ENCODE measurements at regions not wholly inside any gene's neighbourhood (a gene's known extent, or its start where the extent isn't known, plus 50 kb on each side); places are given as distances from the start of the nearest gene placed in this dataset.

- no peaks in the 10 kb centered on the region for H3K9me3 ChIP-seq (replicated peaks; ENCODE audit: control insufficient read depth, insufficient read depth, low read length)
- ChIA-PET POLR2A (no interaction called here), CTCF (no interaction called here), RAD21 (ENCODE audit: unreplicated experiment) (no interaction called here), SMC1A (ENCODE audit: uncharacterized antibody, unreplicated experiment) (no interaction called here)
- intact Hi-C loops (cut with micrococcal nuclease; ENCODE audit: unreplicated experiment), result no loop called here
- in situ Hi-C loops (cut with MboI), result no loop called here
- no peaks in the 10 kb centered on the region for H4K20me1 ChIP-seq (ENCODE audit: control insufficient read depth, insufficient read depth)
- H3K27me3 ChIP-seq (replicated peaks in 1 of 2; ENCODE audit: control insufficient read depth in 2 of 2, insufficient read depth in 2 of 2, low read length in 1 of 2), result no peaks in the 10 kb centered on the region; a peak in 1 of 4 replicates
- FAIRE-seq (no peak), ATAC-seq (no peak), DNase-seq (ENCODE audit: low read depth, low spot score) (no peak)
- BruUV-seq (replicated peaks), result no TSS peak
- 51% methylated on average over 5 of the region's 5 CpGs for WGBS (ENCODE audit: insufficient coverage, insufficient replicate concordance, low lambda C conversion rate, missing lambda C conversion rate)
- no peaks in the 10 kb centered on the region for H3K4me1 ChIP-seq (ENCODE audit: control insufficient read depth, insufficient read depth, low read length)
- no peak overlapping the region for H3K9ac ChIP-seq (ENCODE audit: control insufficient read depth, insufficient read depth, low read length)
- H3K4me2 ChIP-seq (ENCODE audit: control insufficient read depth, insufficient read depth), result no peak overlapping the region
- no peaks in the 10 kb centered on the region for H3K79me2 ChIP-seq (ENCODE audit: control insufficient read depth, insufficient read depth, low read length)
- no peaks in the 10 kb centered on the region for H3K36me3 ChIP-seq (ENCODE audit: control insufficient read depth in 2 of 2, insufficient read depth in 2 of 2, low read length in 1 of 2)
- H2AFZ ChIP-seq (ENCODE audit: control insufficient read depth, low read depth, low read length), result no peak overlapping the region
- H3K4me3 ChIP-seq, result no peak overlapping the region
- TF ChIP-seq MYB (IDR thresholded peaks at IDR 0.05; ENCODE audit: borderline replicate concordance, low read depth, low read length) (no peak), CBFB (IDR thresholded peaks at IDR 0.05; ENCODE audit: low read depth) (no peak), NFIC (IDR thresholded peaks at IDR 0.05; ENCODE audit: low read depth, low read length) (no peak), CREB1 (IDR thresholded peaks at IDR 0.05; ENCODE audit: low read depth) (no peak), NFXL1 (IDR thresholded peaks at IDR 0.05; ENCODE audit: borderline replicate concordance) (no peak), CHD2 (IDR thresholded peaks at IDR 0.05; ENCODE audit: borderline replicate concordance, low read depth, low read length) (no peak), IKZF2 (IDR thresholded peaks at IDR 0.05) (no peak), ZBED1 (IDR thresholded peaks at IDR 0.05; ENCODE audit: borderline replicate concordance) (no peak), MLLT1 (IDR thresholded peaks at IDR 0.05) (no peak), CHD4 (IDR thresholded peaks at IDR 0.05) (no peak), ZNF622 (IDR thresholded peaks at IDR 0.05) (no peak), PAX5 (IDR thresholded peaks at IDR 0.05; ENCODE audit: borderline replicate concordance, low read depth, low read length) (no peak), POLR2A (IDR thresholded peaks at IDR 0.05; ENCODE audit: low read depth, low read length) (no peak), TAF1 (IDR thresholded peaks at IDR 0.05; ENCODE audit: borderline replicate concordance, low read depth, low read length) (no peak), ZNF274 (IDR thresholded peaks at IDR 0.05; ENCODE audit: insufficient read depth, insufficient read length) (no peak), IRF5 (IDR thresholded peaks at IDR 0.05; ENCODE audit: borderline replicate concordance) (no peak), ZBTB11 (CRISPR knock-in tag; IDR thresholded peaks at IDR 0.05) (no peak), ATF7 (IDR thresholded peaks at IDR 0.05; ENCODE audit: low read depth) (no peak)
- H3K27ac ChIP-seq (ENCODE audit: control insufficient read depth, insufficient read depth), result no peak overlapping the region
Observed at GRCh38 chr10:42977032-42977416, 99.8 kb upstream of the RET start.

Measured in GM12878 (cell line).